ENCODE measurements at regions not wholly inside any gene's neighbourhood (a gene's known extent, or its start where the extent isn't known, plus 50 kb on each side); places are given as distances from the start of the nearest gene placed in this dataset.

DNA sequence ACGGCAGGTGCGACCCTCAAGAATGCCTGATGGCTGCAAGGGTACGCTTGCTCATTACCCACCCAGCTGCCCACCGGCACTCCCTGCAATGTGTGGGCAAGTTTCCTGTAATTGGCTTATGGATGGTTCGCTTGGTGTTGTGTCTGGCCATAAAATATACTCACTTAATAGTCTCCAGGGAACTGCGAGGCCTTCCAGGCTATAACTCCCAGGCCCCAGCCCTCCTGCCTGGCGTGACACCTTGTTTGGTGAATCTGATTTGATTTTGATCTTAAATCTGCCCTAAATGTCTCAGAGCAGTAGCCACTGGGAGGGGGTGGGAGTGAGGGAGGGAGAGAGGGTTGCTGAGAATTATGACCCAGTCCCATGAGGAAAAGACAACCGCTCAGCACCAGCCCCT is 572.2 kb downstream of the BUD13 start:
- TF ChIP-seq CTCF (IDR thresholded peaks at IDR 0.05) (no peak), POLR2A (IDR thresholded peaks at IDR 0.05) (no peak), POLR2AphosphoS5 (IDR thresholded peaks at IDR 0.05) (no peak)

Measured in suprapubic skin (tissue), 4 donors.